ENCODE measurements at regions not wholly inside any gene's neighbourhood (a gene's known extent, or its start where the extent isn't known, plus 50 kb on each side); places are given as distances from the start of the nearest gene placed in this dataset.
"Not testable (repeated sequence)": the region's sequence is repeated elsewhere in the genome, so short reads cannot be mapped to it uniquely, and the experiment has no call there.

DNA sequence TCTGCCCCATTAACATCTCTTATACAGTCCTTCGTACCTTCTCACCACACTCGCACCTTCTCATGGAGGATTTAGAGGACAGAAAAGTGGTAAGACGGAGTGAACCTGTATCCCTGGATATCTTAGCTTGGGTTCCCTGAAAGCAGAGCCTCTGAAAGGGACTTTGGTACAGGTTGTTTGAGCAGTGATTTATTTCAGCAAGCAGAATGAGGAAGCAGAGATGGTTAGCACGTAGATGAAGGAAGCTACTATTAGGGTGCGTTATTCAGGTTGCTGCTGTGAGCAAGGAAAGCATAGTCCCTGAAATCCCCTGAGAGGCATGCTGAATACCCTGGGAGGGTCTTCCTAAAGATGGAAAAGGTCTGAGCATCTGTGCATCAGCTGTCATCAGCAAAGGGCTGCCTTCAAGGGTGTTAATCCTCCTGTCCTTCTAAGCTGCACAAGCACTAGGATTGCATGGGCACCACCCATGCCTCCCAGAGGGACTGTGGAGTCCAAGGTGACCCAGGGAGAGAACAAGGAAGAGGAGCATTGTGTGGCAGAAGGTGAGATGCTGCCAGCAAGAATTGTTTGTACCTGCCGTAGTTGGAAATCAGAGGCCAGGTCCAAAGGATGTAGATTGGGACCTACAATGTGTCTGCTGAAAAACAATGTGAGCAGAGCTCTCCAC, 273.7 kb downstream of the RASEF start:
- no peak for DNase-seq (ENCODE audit: low spot score)

- DNase-seq (ENCODE audit: low spot score) = no peak
Observed at GRCh38 chr9:82790875-82791274, 272.1 kb downstream of the RASEF start.

DNA sequence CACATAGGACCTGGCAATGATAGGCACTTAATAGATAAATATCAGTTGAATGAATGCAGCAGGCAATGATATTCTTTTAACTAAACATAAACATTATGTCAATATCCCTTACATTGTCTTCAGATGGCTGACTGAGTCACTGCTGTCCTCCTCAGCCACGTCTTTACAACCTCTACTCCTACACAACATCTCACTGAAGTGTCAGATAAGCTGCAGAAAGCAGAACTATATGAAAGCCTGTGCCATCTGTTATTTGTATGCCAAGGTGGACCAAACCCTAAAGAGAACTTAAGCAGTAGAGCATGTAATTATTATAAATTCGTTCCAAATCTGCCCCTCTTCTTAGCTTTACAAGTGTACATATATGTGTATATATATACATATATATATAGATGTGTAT, 271.2 kb downstream of the RASEF start:
- no peak for DNase-seq (ENCODE audit: low spot score)

GRCh38 chr9:82797534-82797933, 265.4 kb downstream of the RASEF start:
- no peak for DNase-seq (ENCODE audit: low spot score)

DNA sequence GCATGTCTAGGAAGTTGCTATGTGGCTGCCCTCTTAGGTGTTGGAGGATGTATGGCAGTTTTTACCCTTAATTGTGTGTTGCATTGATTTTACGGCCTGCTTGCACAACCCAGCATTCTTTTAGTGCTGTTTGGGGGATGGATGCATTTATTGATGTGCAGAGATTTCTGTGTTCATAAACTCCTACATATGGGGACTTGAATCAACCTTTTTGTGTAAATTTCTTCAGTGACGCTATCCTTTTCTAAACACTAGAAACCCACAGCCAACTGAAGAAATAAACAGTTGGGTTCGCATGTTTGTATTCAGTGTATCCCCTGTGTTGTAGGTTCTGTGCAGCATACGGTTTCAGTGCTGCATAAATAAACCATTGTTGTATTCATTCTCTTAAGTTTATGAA, 263.7 kb downstream of the RASEF start:
- DNase-seq (ENCODE audit: low spot score) = no peak

GRCh38 chr9:82805027-82805426, 257.9 kb downstream of the RASEF start:
- DNase-seq (ENCODE audit: low spot score) = no peak

GRCh38 chr9:82808478-82808877, 254.5 kb downstream of the RASEF start:
- no peak for DNase-seq (ENCODE audit: low spot score)

DNA sequence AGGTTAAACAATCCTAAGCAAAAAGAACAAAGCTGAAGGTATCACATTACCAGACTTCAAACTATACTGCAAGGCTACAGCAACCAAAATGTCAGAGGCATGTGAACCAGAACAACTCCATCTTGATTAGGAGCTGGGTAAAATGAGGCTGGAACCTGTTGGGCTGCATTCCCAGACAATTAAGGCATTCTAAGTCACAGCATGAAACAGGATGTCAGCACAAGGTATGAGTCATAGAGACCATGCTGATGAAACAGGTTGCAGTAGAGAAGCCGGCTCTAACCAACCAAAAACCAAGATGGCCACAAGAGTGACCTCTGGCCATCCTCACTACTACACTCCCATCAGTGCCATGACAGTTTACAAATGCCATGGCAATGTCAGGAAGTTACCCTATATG, 252.0 kb downstream of the RASEF start:
- no peak for DNase-seq (ENCODE audit: low spot score)

DNA sequence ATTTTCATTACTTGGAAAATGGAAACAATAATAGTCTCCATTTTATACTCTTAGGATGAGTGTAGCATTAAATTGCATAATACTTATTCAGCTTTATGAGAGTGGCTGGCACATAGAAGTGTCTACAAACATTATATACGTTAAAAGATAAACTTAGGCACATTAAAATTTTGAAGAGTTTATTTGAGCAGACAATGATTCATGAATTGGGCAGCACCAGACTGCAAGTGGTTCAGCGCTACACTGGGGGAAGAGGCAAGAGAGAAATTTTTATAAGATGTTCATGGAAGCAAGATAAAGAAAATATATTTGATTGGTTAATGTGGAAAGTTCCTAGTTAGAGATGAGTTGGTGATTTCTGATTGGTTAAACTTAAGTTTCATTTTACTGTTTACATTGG, 243.7 kb downstream of the RASEF start:
- DNase-seq (ENCODE audit: low spot score) = no peak

GRCh38 chr9:82820186-82820585, 242.8 kb downstream of the RASEF start:
- DNase-seq (ENCODE audit: low spot score) = no peak

DNA sequence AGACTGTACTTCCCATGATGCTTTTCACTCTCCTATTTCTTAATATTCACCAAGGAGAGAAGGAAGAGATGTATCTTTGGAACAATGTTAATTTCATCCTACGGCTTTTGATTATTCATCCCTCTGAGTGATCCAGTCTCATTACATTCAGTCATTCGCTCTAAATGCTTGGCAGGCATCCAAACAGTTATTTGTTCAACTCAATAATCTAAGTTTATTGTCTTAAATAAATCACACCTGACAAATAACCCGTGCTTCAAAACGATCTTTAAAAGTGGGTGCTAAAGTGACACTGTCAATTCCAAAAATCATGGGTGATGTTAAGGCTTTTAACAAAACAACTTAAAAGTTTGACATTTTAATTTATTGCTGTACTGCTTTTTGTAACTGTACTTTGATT, 233.1 kb downstream of the RASEF start:
- DNase-seq (ENCODE audit: low spot score) = no peak

DNA sequence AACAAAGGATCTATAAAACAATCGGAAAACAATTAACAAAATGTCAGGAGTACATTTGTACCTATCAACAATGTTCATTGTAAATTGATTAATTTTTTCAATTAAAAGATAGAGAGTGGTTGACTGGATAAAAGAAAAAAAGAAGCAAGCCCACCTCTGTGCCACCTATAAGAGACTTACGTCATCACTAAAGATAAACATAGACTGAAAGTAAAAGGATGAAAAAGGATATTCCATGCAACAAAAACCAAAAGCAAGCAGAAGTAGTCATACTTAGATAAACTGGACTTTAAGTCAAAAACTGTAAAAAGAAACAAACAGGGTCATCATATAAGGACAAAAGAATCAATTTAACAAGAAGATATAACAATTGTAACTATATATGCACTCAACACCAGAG, 197.4 kb downstream of the RASEF start:
- DNase-seq (ENCODE audit: low spot score) = no peak

GRCh38 chr9:82880336-82881050, 182.4 kb downstream of the RASEF start:
- no peak for DNase-seq (ENCODE audit: low spot score)

GRCh38 chr9:82882138-82882537, 180.8 kb downstream of the RASEF start:
- DNase-seq (ENCODE audit: low spot score) = no peak

GRCh38 chr9:82882748-82883147, 180.2 kb downstream of the RASEF start:
- DNase-seq (ENCODE audit: low spot score) = no peak

- DNase-seq (ENCODE audit: low spot score) = no peak
Observed at GRCh38 chr9:82883436-82883835, 179.5 kb downstream of the RASEF start.

DNA sequence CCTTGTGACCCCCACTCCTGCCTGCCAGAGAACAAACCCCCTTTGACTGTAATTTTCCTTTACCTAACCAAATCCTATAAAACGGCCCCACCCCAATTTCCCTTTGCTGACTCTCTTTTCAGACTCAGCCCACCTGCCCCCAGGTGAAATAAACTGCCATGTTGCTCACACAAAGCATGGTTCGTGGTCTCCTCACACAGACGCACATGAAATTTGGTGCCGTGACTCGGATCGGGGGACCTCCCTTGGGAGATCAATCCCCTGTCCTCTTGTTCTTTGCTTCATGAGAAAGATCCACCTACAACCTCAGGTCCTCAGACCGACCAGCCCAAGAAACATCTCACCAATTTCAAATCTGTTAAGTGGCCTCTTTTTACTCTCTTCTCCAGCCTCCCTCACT, 179.0 kb downstream of the RASEF start:
- not testable (repeated sequence) for DNase-seq (ENCODE audit: low spot score)

- no peak for DNase-seq (ENCODE audit: low spot score)
Observed at GRCh38 chr9:82890401-82890800, 172.5 kb downstream of the RASEF start.

GRCh38 chr9:82890865-82891264, 172.1 kb downstream of the RASEF start:
- DNase-seq (ENCODE audit: low spot score) = no peak

- no peak for DNase-seq (ENCODE audit: low spot score)
Observed at GRCh38 chr9:82891321-82891720, 171.6 kb downstream of the RASEF start.

DNA sequence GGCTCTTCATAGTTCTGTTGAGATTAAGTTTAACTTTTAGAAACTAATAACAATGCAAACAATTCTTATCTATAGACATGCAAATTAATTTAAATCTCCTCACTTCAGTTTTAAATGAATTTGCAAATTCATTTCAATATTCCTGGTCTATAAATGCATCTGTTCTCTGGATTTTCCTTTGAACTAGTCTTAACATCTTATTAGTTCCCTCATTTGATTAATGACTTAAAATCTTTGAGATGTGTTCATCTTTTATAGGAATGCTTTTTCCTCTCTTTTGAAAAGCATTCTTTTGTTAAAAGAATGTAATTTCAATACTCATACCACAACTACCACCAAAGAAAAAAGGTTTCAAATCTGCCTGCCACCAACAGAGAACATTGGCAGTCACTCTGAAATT, 169.4 kb downstream of the RASEF start:
- no peak for DNase-seq (ENCODE audit: low spot score)

GRCh38 chr9:82894548-82894947, 168.4 kb downstream of the RASEF start:
- no peak for DNase-seq (ENCODE audit: low spot score)

- no peak for DNase-seq (ENCODE audit: low spot score)
Observed at GRCh38 chr9:82894961-82895821, 167.8 kb downstream of the RASEF start.

Data from iPS-NIHi11 (cell line).